Endothelial cell (in vitro differentiated cells): ENCODE measurements at regions not wholly inside any gene's neighbourhood (a gene's known extent, or its start where the extent isn't known, plus 50 kb on each side); places are given as distances from the start of the nearest gene placed in this dataset.

Experiments used
- DNase-seq: peaks from one replicate; pipeline ENCODE4 v3.0.0; 2021; ENCODE audit warnings: low spot score
- H3K27ac Mint-ChIP-seq: one replicate; pipeline ENCODE4 v1.8.0; 2021; ENCODE audit warnings: mixed read lengths, inconsistent platforms; ENCODE audit not compliant: unreplicated experiment
- H3K27me3 Mint-ChIP-seq: one replicate; pipeline ENCODE4 v1.8.0; 2021; ENCODE audit warnings: mild to moderate bottlenecking, moderate library complexity, mixed read lengths, inconsistent platforms; ENCODE audit not compliant: unreplicated experiment
- H3K36me3 Mint-ChIP-seq: one replicate; pipeline ENCODE4 v1.8.0; 2021; ENCODE audit warnings: mild to moderate bottlenecking, low read depth, mixed read lengths, inconsistent platforms; ENCODE audit not compliant: unreplicated experiment
- H3K4me1 Mint-ChIP-seq: one replicate; pipeline ENCODE4 v1.8.0; 2021; ENCODE audit warnings: mild to moderate bottlenecking, mixed read lengths, inconsistent platforms; ENCODE audit not compliant: unreplicated experiment
- H3K4me3 Mint-ChIP-seq: one replicate; pipeline ENCODE4 v1.8.0; 2021; ENCODE audit warnings: mild to moderate bottlenecking, mixed read lengths, inconsistent platforms; ENCODE audit not compliant: unreplicated experiment
- H3K9me3 Mint-ChIP-seq: one replicate; pipeline ENCODE4 v1.8.0; 2021; ENCODE audit warnings: mixed read lengths, inconsistent platforms; ENCODE audit not compliant: unreplicated experiment
- CTCF ChIP-seq: fragments of 200-600 bp; sonication (generic); IDR thresholded peaks from one replicate; pipeline ENCODE4 v1.5.0; 2021; ENCODE audit warnings: antibody characterized with exemption; ENCODE audit not compliant: unreplicated experiment

DNA sequence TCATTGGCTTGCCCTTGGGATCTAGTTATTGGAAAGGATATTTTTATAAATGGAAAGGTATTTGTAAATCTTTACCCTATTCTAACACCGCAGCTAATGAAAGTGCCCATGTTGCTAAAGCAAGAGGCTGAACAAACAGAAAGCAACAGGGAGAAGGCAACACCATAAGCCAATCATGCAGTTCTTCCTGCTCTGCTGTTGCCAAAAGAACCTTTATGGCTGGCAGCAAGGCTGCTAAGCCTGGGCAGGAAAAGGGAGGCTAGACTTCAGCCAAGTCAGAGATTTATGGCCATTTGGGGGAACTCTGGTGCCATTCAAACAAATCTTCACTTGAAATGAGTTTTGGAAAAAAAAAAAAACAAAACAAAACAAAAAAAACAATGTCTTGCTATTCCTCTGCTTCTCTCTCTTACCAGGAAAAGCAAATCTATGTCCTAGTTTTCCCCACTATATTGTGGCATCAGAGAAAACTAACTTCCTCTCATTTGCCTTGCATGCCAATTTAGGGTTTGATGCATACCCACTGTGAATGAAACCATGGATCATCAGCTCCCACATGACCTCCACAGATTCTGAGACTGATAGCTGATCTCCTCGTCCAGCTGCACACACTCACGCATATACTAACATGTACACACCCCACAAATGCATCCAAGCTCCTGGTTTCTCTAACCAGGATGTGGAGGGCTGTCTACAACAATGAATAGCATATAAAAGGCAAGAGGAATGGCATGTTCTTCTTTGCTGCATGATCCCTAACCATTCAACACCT lies 179.3 kb downstream of the C1D start:
- no peaks in the 10 kb centered on the region for H3K9me3 Mint-ChIP-seq
- H3K27me3 Mint-ChIP-seq = no peaks in the 10 kb centered on the region
- H3K4me1 Mint-ChIP-seq = peaks cover 3% of the 10 kb centered on the region
- no peaks in the 10 kb centered on the region for H3K36me3 Mint-ChIP-seq
- H3K4me3 Mint-ChIP-seq = no peak overlapping the region
- no peak for DNase-seq
- H3K27ac Mint-ChIP-seq = no peak overlapping the region
- no peak for TF ChIP-seq CTCF

DNA sequence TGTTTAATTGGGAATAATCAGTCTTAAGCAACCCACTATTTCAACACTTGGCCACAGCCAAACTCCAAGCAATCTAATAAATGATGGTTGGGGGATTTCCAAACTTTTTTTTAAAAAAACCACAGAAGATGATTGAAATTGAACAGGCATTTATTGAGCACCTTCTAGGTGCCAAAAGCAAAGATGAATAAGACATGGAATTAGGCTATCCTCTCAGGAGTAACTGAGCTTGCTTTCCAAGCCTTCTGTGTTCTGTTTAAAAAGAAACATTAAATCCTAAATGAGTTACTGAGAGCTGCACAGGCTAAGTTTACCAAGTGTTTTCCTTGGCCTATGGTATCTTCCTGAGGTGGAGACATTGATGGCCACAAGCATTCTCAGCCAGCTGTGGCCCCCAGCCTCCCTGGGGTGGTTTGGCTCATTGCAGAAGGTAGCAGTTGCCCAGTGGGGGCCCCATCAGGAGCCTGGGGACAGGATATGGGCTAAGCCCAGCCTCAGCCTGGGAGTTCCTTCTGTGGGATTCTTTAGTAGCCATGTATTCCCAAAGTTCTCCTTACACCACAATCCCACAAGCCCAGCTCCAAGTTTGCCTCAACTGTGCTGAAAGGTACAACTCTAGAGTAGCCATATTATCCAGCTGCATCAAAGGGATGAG lies 174.3 kb downstream of the C1D start:
- no peak overlapping the region for H3K4me3 Mint-ChIP-seq
- no peak for DNase-seq
- H3K27ac Mint-ChIP-seq = no peak overlapping the region
- no peaks in the 10 kb centered on the region for H3K9me3 Mint-ChIP-seq
- no peaks in the 10 kb centered on the region for H3K27me3 Mint-ChIP-seq
- peaks cover 13% of the 10 kb centered on the region for H3K4me1 Mint-ChIP-seq
- TF ChIP-seq CTCF = no peak
- no peaks in the 10 kb centered on the region for H3K36me3 Mint-ChIP-seq

- Mint-ChIP-seq H3K36me3 (peaks cover 3% of the 10 kb centered on the region), H3K27me3 (no peaks in the 10 kb centered on the region), H3K4me1 (peaks cover 14% of the 10 kb centered on the region), H3K4me3 (no peak overlapping the region), H3K9me3 (no peaks in the 10 kb centered on the region), H3K27ac (no peak overlapping the region)
- TF ChIP-seq CTCF = no peak
- no peak for DNase-seq
These were observed 173.7 kb downstream of the C1D start for GRCh38 chr2:67889056-67889455.

- no peak overlapping the region for H3K27ac Mint-ChIP-seq
- no peak for DNase-seq
- no peak for TF ChIP-seq CTCF
- no peaks in the 10 kb centered on the region for H3K9me3 Mint-ChIP-seq
- peaks cover 5% of the 10 kb centered on the region for H3K36me3 Mint-ChIP-seq
- H3K4me1 Mint-ChIP-seq = peaks cover 35% of the 10 kb centered on the region
- H3K27me3 Mint-ChIP-seq = no peaks in the 10 kb centered on the region
- H3K4me3 Mint-ChIP-seq = no peak overlapping the region
These were observed 171.2 kb downstream of the C1D start for GRCh38 chr2:67891642-67892041.

DNA sequence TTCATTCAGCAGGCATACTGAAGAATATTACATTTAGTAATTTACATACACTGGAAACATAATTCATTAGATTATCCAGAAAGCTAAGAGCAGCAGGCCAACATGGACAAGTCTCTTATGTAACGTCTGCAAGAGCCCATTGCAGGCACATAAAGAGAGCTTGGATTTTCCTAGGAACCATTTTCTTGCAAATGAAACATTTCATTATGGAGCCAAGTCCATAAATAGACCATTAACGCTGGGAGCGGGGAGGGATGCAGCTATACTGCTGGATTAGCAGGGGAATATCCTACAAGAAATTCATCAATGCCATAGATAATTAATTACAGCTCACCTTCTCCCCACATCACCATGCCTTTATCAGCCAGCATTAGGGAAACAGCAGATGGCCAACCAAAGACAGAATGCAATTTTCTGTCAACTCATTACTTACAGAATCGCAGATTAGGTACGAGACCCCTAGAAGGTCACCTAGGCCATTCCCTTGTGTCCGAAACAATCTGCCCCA lies 170.4 kb downstream of the C1D start:
- Mint-ChIP-seq H3K27ac (no peak overlapping the region), H3K36me3 (peaks cover 5% of the 10 kb centered on the region), H3K27me3 (no peaks in the 10 kb centered on the region), H3K4me1 (peaks cover 42% of the 10 kb centered on the region), H3K9me3 (no peaks in the 10 kb centered on the region), H3K4me3 (no peak overlapping the region)
- TF ChIP-seq CTCF = no peak
- DNase-seq = no peak
